Stimulated activated CD8-positive, alpha-beta memory T cell treated with anti-CD3 and anti-CD28 coated beads, Interleukin-4, amount 100 ng/mL, for 48 hours (primary cell): ENCODE measurements at regions not wholly inside any gene's neighbourhood (a gene's known extent, or its start where the extent isn't known, plus 50 kb on each side); places are given as distances from the start of the nearest gene placed in this dataset.
"Not testable (repeated sequence)": the region's sequence is repeated elsewhere in the genome, so short reads cannot be mapped to it uniquely, and the experiment has no call there.

Experiments
- DNase-seq: peaks from one replicate; pipeline ENCODE4 v3.0.0-alpha.2; 2020

GRCh38 chr15:62272290-62272689 lies 107.2 kb upstream of the C2CD4B start:
- DNase-seq: no peak

DNA sequence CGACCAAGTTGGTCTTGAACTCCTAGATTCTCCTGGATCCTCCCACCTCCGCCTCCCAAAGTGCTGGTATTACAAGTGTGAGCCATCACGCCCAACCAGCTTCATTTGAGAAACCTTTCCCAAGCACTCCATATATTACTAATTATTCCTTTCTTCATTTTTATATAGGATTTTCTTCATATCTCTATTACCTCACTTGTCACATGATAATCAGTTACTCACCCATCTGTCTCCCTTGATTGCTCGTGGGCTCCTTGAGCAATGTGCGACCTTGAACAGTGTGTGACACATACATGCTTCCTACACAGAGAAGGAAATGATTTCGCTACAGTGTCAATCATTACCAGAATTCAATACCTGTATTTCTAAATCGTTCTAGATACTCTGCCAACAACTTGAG lies 110.7 kb upstream of the C2CD4B start:
- DNase-seq: no peak

GRCh38 chr15:62277816-62278394 lies 112.8 kb upstream of the C2CD4B start:
- DNase-seq: no peak

DNA sequence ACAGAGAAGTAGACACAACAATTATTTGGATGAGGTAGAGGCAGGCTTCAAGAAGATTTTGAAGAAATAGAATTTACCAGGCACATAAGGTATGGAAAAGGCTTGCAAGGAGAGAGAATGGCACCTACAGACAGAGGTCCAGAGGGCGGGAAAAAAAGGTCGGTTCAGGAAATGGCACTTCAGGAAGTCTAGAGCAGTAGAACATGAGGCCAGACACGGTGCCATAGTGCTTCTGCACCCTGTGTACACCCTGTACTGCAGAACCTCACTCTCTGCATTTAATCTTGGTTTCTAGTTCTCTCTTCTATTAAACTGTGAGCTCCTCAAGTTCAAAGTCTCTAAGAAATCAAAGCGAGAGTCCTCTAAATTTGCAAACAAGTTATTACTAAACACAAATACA lies 113.4 kb upstream of the C2CD4B start:
- DNase-seq: no peak

DNA sequence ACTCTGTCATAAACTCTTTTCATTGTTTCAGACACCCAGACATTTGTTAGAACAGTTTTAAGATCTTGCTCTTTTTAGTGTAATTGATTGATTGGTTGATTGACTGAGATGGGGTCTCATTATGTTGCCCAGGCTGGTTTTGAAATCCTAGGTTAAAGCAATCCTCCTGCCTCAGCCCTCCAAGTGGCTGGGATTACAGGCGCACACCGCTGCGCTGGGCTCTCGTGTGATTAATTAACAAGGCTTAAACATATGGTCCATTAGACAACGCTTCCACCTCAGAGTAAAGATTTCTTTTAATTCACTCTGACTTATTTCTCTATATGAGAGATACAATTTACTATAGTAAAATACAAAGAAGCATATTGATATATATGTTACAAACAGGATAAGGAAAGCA lies 114.0 kb upstream of the C2CD4B start:
- no peak for DNase-seq

DNA sequence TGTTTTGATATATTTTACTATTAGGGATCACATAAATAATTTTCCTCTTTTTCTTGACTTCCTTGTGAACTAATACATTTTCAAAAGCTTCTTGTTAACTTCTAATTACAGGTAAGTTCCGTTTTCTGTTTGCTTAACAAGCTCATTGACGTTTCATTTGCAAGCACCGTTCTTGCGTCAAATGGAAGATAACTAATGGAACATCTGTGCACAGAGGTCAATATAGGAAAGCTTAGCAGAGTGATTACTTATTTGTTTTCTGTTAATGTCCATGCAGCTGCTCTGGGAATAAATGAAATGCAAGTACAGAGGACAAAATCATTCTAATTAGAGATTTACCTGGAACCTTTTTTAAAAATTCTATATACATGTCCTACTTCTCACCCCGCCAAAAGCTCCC lies 115.5 kb upstream of the C2CD4B start:
- no peak for DNase-seq

GRCh38 chr15:62281801-62282200 lies 116.7 kb upstream of the C2CD4B start:
- DNase-seq: not testable (repeated sequence)

GRCh38 chr15:62287066-62287857 lies 122.2 kb upstream of the C2CD4B start:
- no peak for DNase-seq

GRCh38 chr15:62288361-62289017 lies 123.4 kb upstream of the C2CD4B start:
- no peak for DNase-seq

- DNase-seq: no peak
These were observed 126.2 kb upstream of the C2CD4B start for GRCh38 chr15:62291262-62291661.

DNA sequence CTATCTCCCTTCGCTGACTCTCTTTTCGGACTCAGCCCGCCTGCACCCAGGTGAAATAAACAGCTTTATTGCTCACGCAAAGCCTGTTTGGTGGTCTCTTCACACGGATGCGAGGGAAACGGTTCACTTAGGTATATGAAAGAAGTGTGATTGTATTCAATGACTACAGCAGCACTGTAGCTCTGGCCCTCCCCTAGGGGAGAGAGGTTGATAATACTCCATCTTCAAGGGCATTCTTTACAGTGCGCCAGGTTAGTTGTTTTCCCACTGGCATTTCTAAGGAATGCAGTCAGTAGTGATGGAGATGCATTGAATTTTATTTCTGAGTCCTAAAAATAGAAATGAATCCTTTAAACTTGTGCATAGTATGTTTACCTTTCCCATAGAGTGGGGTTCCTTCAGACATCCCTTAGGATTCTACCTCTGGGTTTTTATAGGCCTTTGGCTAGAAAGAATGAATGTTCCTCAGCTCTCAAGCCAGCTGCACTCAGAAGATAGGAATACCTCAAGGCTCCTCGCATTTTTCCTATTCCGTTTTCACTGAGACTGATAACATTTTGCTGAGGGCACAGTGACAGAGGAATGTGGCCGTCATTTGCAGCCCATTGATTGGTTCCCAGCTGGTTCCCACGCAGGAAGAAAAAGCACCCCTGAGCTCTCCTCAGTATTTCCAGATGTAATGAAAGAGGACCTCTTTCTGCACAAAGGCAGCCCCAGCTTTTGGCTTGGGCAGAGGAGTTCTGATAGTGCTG lies 131.8 kb upstream of the C2CD4B start:
- no peak for DNase-seq

- DNase-seq: no peak
These were observed 132.4 kb upstream of the C2CD4B start for GRCh38 chr15:62297522-62297921.

DNA sequence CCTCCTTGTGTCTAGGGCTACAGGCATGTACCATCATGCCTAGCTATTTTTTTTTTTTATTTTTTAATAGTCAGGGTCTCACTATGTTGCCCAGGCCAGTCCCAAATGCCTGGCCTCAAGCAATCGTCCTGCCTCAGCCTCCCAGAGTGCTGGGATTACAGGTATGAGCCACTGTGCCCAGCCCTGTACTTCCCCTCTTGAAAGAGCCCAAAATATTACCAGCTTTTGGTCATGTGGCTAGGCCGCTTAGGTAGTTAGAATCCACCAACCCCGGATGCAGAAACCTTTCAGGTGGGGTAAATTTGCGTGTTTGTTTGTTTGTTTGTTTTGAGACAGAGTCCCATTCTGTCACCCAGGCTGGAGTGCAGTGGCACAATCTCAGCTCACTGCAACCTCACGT lies 132.8 kb upstream of the C2CD4B start:
- no peak for DNase-seq

GRCh38 chr15:62298811-62299210 lies 133.7 kb upstream of the C2CD4B start:
- DNase-seq: no peak

DNA sequence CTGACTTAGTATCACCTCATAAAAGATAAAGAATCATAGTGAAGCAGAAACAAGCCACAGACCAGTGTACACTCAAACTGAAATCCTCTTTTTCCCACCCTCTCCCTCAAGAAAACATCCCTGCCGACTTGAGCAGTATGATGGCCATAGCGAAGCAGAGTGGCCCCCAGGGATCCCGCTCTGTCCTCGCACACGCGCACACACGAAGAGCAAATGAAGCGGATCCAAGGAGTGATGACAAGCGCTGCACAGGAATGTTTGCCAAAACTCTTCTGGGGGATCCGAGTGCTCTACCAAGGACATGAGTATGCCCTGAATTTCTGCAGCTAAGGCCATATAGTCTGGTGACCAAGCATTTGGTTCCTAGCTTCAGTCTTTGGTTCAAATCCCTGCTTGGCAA lies 134.5 kb upstream of the C2CD4B start:
- no peak for DNase-seq

- DNase-seq: no peak
These were observed 137.0 kb upstream of the C2CD4B start for GRCh38 chr15:62301993-62302675.

- DNase-seq: no peak
These were observed 141.9 kb upstream of the C2CD4B start for GRCh38 chr15:62306851-62307504.

- DNase-seq: no peak
These were observed 142.5 kb upstream of the C2CD4B start for GRCh38 chr15:62307551-62307950.

- DNase-seq: no peak
These were observed 151.5 kb upstream of the C2CD4B start for GRCh38 chr15:62316413-62317060.

DNA sequence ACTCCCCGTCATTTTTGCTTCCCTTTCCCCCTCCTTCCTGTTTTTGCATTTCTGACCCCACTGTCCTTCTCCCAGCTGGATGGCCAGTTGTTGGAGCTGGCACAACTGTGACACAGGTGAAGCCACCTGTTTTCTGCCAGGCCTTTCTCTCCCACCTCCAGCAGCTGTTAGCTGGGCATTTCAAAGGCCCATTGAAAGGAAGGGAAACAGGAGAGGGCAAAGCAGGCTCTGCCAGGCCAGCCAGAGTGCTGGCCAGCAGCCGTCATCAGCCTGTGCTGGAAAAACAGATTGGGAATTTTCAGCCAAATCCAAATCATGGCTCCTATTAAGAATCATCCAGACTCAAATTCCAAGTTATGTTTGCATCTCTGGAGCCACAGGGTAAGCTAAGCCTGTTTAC lies 155.2 kb upstream of the C2CD4B start:
- no peak for DNase-seq

DNA sequence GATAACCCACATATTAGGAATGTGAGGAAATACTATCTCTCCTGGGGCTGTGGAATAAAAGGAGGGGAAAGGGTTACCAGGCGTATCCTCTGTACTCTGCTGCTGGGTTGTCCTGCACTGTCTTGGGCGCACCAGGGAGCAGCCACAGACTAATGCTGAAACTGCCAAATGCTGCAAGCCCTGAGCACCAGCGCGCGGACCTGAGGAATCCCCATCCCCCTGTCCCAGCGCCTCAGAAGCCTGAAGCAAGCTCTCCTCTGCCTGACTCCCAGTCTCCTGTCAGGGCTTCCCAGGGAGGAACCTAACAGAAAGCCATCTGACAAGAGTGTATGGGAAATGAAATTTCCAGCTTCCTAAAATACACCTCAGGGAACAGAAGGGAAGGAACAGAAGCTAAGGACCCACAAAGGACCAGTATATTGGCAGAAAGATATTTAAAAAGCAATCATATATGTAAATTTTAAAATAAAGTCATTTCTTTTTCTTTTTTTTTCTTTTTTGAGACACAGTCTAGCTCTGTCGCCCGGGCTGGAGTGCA lies 158.3 kb upstream of the C2CD4B start:
- no peak for DNase-seq

- no peak for DNase-seq
These were observed 159.3 kb upstream of the C2CD4B start for GRCh38 chr15:62324382-62324781.
